AG04450 (cell line): ENCODE measurements at regions not wholly inside any gene's neighbourhood (a gene's known extent, or its start where the extent isn't known, plus 50 kb on each side); places are given as distances from the start of the nearest gene placed in this dataset.

ENCODE experiments used
- CTCF ChIA-PET: fragments of 300-600, 350-600 bp; formaldehyde crosslinking; extraction: SDS; loops from one replicate; lab custom pipeline; 2022; ENCODE audit warnings: antibody characterized with exemption, inconsistent platforms; lab: Charles Lee
- POLR2A ChIA-PET: fragments of 350-600 bp; formaldehyde crosslinking; extraction: SDS; loops from one replicate; lab custom pipeline; 2021; ENCODE audit warnings: antibody characterized with exemption, inconsistent platforms; lab: Yijun Ruan, JAX
- DNase-seq: peaks from one replicate; pipeline ENCODE4 v3.0.0-alpha.2; 2011; ENCODE audit warnings: low read depth, low spot score
- H3K27ac ChIP-seq: one replicate; pipeline ENCODE4 v1.5.1; 2012; ENCODE audit warnings: low read depth, low read length, control low read depth
- H3K27me3 ChIP-seq: one replicate; pipeline ENCODE4 v1.6.0; 2012; ENCODE audit warnings: low read length; ENCODE audit not compliant: control insufficient read depth, insufficient read depth
- H3K4me3 ChIP-seq: 2 replicates; pipeline ENCODE4 v1.5.1; 2011; ENCODE audit warnings: mild to moderate bottlenecking, low read depth, low read length, control low read depth
- H3K9me3 ChIP-seq: 2 replicates; pipeline ENCODE4 v1.5.1; 2012; ENCODE audit warnings: low read length; ENCODE audit not compliant: control insufficient read depth, insufficient read depth
- CTCF ChIP-seq: IDR thresholded peaks from 2 replicates; pipeline ENCODE4 v1.5.1; 2011; ENCODE audit warnings: low read depth, low read length, control low read depth, inconsistent platforms

GRCh38 chr12:75705749-75706711 is 194.6 kb upstream of the KRR1 start:
- peak; percentile 99 for DNase-seq
- Histone ChIP-seq H3K27ac (peak overlapping the region; percentile 84), H3K4me3 (no peak overlapping the region), H3K9me3 (no peaks in the 10 kb centered on the region; the same call in 1 of the 2 replicates), H3K27me3 (no peaks in the 10 kb centered on the region)
- POLR2A ChIA-PET: interaction anchor here (0.6 to 2.5 kb wide), 12 partner anchors 10 to 1134 kb away, joined by 3 to 26 read pairs (median 3); partner anchors contain the start of gene PHLDA1
- CTCF ChIA-PET: interaction anchor here (1.6 kb wide), 1 partner anchor 180 kb away, joined by 4 read pairs; no protein-coding TSS in a partner anchor
- TF ChIP-seq CTCF: no peak

DNA sequence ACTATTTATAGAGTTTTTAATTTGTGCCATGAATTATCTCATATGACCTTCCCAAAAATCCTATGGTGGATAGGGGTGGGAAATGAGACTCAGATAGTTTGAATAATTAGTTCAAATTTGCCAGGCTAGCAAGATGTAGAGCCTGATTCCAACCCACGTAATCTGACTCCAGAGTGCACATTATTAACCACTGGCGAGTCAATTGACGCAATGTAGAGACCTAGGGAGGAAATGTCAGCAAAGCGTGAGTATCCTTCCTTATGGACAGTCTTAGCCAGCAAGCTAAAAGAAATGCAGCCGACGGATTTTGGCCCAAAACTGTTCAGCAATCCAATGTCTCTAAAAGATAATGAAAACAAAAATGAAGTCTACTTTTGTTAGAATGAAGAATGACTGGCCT is 193.3 kb upstream of the KRR1 start:
- ChIA-PET POLR2A (no interaction called here), CTCF (no interaction called here)
- Histone ChIP-seq H3K9me3 (no peaks in the 10 kb centered on the region; the same call in 1 of the 2 replicates), H3K4me3 (no peak overlapping the region), H3K27me3 (no peaks in the 10 kb centered on the region), H3K27ac (peak overlapping the region; percentile 43)
- TF ChIP-seq CTCF: no peak
- DNase-seq: no peak

DNA sequence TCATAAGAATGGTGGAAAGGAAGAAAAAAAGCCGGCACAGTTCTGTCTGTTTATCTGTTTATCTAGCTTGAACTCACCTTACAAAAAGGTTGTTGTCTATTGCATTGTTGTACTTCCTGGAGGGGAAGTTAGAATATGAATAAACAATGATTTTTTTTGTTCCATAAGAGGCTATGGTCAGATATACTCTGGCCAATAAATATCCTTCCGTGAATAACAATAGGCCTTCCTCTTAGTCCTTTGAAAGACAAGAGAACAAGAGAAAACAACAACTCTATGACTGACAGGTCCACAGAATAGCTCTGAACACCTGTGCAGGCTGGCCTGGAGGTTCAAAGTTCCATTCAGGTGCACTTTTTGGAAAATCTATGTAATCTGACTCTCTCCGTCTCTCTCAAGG is 192.8 kb upstream of the KRR1 start:
- no peak for TF ChIP-seq CTCF
- DNase-seq: no peak
- H3K27ac ChIP-seq: no peak overlapping the region
- H3K27me3 ChIP-seq: no peaks in the 10 kb centered on the region
- ChIA-PET POLR2A (no interaction called here), CTCF (no interaction called here)
- H3K4me3 ChIP-seq: no peak overlapping the region
- H3K9me3 ChIP-seq: no peaks in the 10 kb centered on the region; the same call in 1 of the 2 replicates

DNA sequence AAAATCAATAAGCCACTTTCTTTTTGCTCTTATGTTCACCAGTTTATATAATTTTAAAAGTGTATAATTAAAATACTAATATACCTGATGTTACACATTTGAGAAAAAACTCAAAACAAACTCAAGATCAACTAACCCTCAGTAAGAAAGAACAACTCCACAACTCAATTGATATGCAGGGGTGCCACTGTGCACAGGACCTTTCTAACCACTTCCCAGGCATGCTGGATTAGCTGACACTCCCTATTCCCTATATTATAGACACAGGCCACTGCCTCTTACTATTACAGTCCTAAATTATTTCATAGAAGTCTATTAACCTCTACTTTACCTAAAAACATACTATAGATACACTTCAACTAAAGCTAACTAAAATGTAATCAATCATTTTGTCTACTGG is 191.7 kb upstream of the KRR1 start:
- POLR2A ChIA-PET: no interaction called here
- H3K27ac ChIP-seq: no peak overlapping the region
- TF ChIP-seq CTCF: no peak
- no peak overlapping the region for H3K4me3 ChIP-seq
- H3K9me3 ChIP-seq: no peaks in the 10 kb centered on the region; the same call in 1 of the 2 replicates
- no peak for DNase-seq
- CTCF ChIA-PET: no interaction called here
- no peaks in the 10 kb centered on the region for H3K27me3 ChIP-seq
